ENCODE measurements at regions not wholly inside any gene's neighbourhood (a gene's known extent, or its start where the extent isn't known, plus 50 kb on each side); places are given as distances from the start of the nearest gene placed in this dataset.

- H3K23ac ChIP-seq (ENCODE audit: low read length in 2 of 2), result no peak overlapping the region
- H3K4me1 ChIP-seq (ENCODE audit: control insufficient read depth, insufficient read depth, low read depth, low read length), result no peaks in the 10 kb centered on the region
- WGBS, result 55% methylated on average over 1 of the region's 2 CpGs
- H2AFZ ChIP-seq (ENCODE audit: low read depth, low read length), result no peak overlapping the region
- no peaks in the 10 kb centered on the region for H3K9me3 ChIP-seq (ENCODE audit: control insufficient read depth, low read length)
- no peak overlapping the region for H3K4ac ChIP-seq (ENCODE audit: low read depth in 1 of 2, low read length in 2 of 2)
- H3K27ac ChIP-seq (ENCODE audit: low read length, poor library complexity, severe bottlenecking), result no peak overlapping the region
- no peak overlapping the region for H3K4me3 ChIP-seq (ENCODE audit: insufficient read depth in 1 of 2, low read depth in 1 of 2, low read length in 2 of 2)
- H3K36me3 ChIP-seq (ENCODE audit: control insufficient read depth in 1 of 2, insufficient read depth in 2 of 2, low read depth in 1 of 2, low read length in 2 of 2), result no peaks in the 10 kb centered on the region
- no peak overlapping the region for H4K91ac ChIP-seq (ENCODE audit: low read length)
- H3K27me3 ChIP-seq (ENCODE audit: control insufficient read depth in 1 of 2, insufficient read depth in 1 of 2, low read length in 2 of 2), result no peaks in the 10 kb centered on the region
- no peak overlapping the region for H2BK120ac ChIP-seq (ENCODE audit: low read depth, low read length)
- no peak overlapping the region for H3K9ac ChIP-seq (ENCODE audit: low read length)
- H2BK12ac ChIP-seq (ENCODE audit: low read length in 2 of 2), result no peak overlapping the region
- no peak overlapping the region for H2BK5ac ChIP-seq (ENCODE audit: low read depth, low read length, poor library complexity, severe bottlenecking)
- H3K18ac ChIP-seq (ENCODE audit: low read depth in 1 of 2, low read length in 2 of 2), result no peak overlapping the region
- H3K79me1 ChIP-seq (replicated peaks; ENCODE audit: low read length, poor library complexity, severe bottlenecking), result no peaks in the 10 kb centered on the region
- no peak overlapping the region for H4K8ac ChIP-seq (ENCODE audit: low read length)
- no peak overlapping the region for H2AK5ac ChIP-seq (ENCODE audit: low read length, severe bottlenecking)
- H3K4me2 ChIP-seq (ENCODE audit: low read length, poor library complexity, severe bottlenecking), result no peak overlapping the region
- H2BK15ac ChIP-seq (ENCODE audit: low read depth, poor library complexity, severe bottlenecking), result no peak overlapping the region
- DNase-seq, result peak; percentile 61
- H3K14ac ChIP-seq (ENCODE audit: low read length in 2 of 2), result no peak overlapping the region
Measured at GRCh38 chr14:38039496-38039895, 168.2 kb upstream of the SSTR1 start.

DNA sequence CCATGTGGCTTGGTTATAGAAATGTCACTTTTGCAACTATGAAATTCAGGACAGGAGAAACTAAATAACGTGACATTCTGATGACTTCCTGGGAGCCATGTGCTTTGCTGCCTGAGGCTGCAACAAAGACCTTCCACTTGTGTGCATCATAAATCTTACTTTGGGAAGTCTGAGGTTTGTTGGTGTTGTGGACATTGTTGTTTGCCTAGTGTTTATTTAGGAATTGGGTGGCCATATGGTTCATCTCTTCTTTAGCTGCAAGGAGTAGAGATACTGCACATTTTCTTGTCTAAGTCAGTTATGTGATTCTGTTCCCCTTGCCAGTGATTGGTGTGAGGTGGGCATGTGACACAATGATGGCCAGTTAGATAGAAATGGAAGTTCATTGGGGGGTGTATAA is 167.3 kb upstream of the SSTR1 start:
- peak; percentile 55 for DNase-seq
- WGBS, result 34% methylated on average over 1 of the region's 1 CpG
- H4K8ac ChIP-seq (ENCODE audit: low read length), result no peak overlapping the region
- H3K4me1 ChIP-seq (ENCODE audit: control insufficient read depth, insufficient read depth, low read depth, low read length), result no peaks in the 10 kb centered on the region
- H3K9me3 ChIP-seq (ENCODE audit: control insufficient read depth, low read length), result no peaks in the 10 kb centered on the region
- H3K27ac ChIP-seq (ENCODE audit: low read length, poor library complexity, severe bottlenecking), result no peak overlapping the region
- no peak overlapping the region for H4K91ac ChIP-seq (ENCODE audit: low read length)
- no peak overlapping the region for H2AK5ac ChIP-seq (ENCODE audit: low read length, severe bottlenecking)
- H2BK15ac ChIP-seq (ENCODE audit: low read depth, poor library complexity, severe bottlenecking), result no peak overlapping the region
- no peaks in the 10 kb centered on the region for H3K27me3 ChIP-seq (ENCODE audit: control insufficient read depth in 1 of 2, insufficient read depth in 1 of 2, low read length in 2 of 2)
- H2BK5ac ChIP-seq (ENCODE audit: low read depth, low read length, poor library complexity, severe bottlenecking), result no peak overlapping the region
- H2AFZ ChIP-seq (ENCODE audit: low read depth, low read length), result no peak overlapping the region
- H3K23ac ChIP-seq (ENCODE audit: low read length in 2 of 2), result no peak overlapping the region
- H3K9ac ChIP-seq (ENCODE audit: low read length), result no peak overlapping the region
- H3K4me3 ChIP-seq (ENCODE audit: insufficient read depth in 1 of 2, low read depth in 1 of 2, low read length in 2 of 2), result no peak overlapping the region
- no peak overlapping the region for H3K18ac ChIP-seq (ENCODE audit: low read depth in 1 of 2, low read length in 2 of 2)
- no peaks in the 10 kb centered on the region for H3K79me1 ChIP-seq (replicated peaks; ENCODE audit: low read length, poor library complexity, severe bottlenecking)
- H3K4ac ChIP-seq (ENCODE audit: low read depth in 1 of 2, low read length in 2 of 2), result no peak overlapping the region
- H3K36me3 ChIP-seq (ENCODE audit: control insufficient read depth in 1 of 2, insufficient read depth in 2 of 2, low read depth in 1 of 2, low read length in 2 of 2), result no peaks in the 10 kb centered on the region
- H3K14ac ChIP-seq (ENCODE audit: low read length in 2 of 2), result no peak overlapping the region
- no peak overlapping the region for H2BK12ac ChIP-seq (ENCODE audit: low read length in 2 of 2)
- no peak overlapping the region for H2BK120ac ChIP-seq (ENCODE audit: low read depth, low read length)
- H3K4me2 ChIP-seq (ENCODE audit: low read length, poor library complexity, severe bottlenecking), result no peak overlapping the region

DNA sequence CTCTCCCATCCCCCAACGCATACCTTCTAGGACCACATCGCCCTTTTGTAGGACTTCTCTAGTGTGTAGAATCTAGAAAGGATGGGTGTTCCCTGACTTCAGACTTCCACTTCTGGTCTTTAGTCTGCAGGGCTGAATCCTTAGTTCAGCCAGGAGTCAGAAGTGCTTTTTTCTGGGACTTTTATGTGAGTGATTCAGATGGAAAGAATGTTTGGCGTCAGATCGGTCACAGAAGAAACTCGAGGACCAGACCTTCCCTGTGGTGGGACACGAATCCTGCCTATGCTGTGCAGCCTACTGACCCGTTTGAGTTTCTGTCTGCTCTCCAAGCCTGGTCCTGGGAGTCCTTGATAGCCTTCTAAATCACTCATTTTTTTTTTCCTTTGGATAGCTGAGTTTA is 165.4 kb upstream of the SSTR1 start:
- Histone ChIP-seq H3K4ac (ENCODE audit: low read depth in 1 of 2, low read length in 2 of 2) (no peak overlapping the region), H2BK12ac (ENCODE audit: low read length in 2 of 2) (peak overlapping the region in 1 of 2 experiments; percentile 39), H4K91ac (ENCODE audit: low read length) (no peak overlapping the region), H4K8ac (ENCODE audit: low read length) (no peak overlapping the region), H3K79me1 (replicated peaks; ENCODE audit: low read length, poor library complexity, severe bottlenecking) (no peaks in the 10 kb centered on the region), H3K27me3 (ENCODE audit: control insufficient read depth in 1 of 2, insufficient read depth in 1 of 2, low read length in 2 of 2) (no peaks in the 10 kb centered on the region), H3K9ac (ENCODE audit: low read length) (no peak overlapping the region), H3K18ac (ENCODE audit: low read depth in 1 of 2, low read length in 2 of 2) (peak overlapping the region in 1 of 2 experiments; percentile 21), H2BK120ac (ENCODE audit: low read depth, low read length) (no peak overlapping the region), H2BK5ac (ENCODE audit: low read depth, low read length, poor library complexity, severe bottlenecking) (no peak overlapping the region), H3K27ac (ENCODE audit: low read length, poor library complexity, severe bottlenecking) (peak overlapping the region; percentile 35), H2AK5ac (ENCODE audit: low read length, severe bottlenecking) (no peak overlapping the region), H3K14ac (ENCODE audit: low read length in 2 of 2) (no peak overlapping the region), H3K4me1 (ENCODE audit: control insufficient read depth, insufficient read depth, low read depth, low read length) (no peaks in the 10 kb centered on the region), H2AFZ (ENCODE audit: low read depth, low read length) (no peak overlapping the region), H3K9me3 (ENCODE audit: control insufficient read depth, low read length) (no peaks in the 10 kb centered on the region), H3K4me3 (ENCODE audit: insufficient read depth in 1 of 2, low read depth in 1 of 2, low read length in 2 of 2) (no peak overlapping the region), H2BK15ac (ENCODE audit: low read depth, poor library complexity, severe bottlenecking) (no peak overlapping the region), H3K36me3 (ENCODE audit: control insufficient read depth in 1 of 2, insufficient read depth in 2 of 2, low read depth in 1 of 2, low read length in 2 of 2) (no peaks in the 10 kb centered on the region), H3K23ac (ENCODE audit: low read length in 2 of 2) (no peak overlapping the region), H3K4me2 (ENCODE audit: low read length, poor library complexity, severe bottlenecking) (peak overlapping the region; percentile 16)
- WGBS, result 10% methylated on average over 6 of the region's 7 CpGs
- DNase-seq, result peak; percentile 93

- Histone ChIP-seq H2AK5ac (ENCODE audit: low read length, severe bottlenecking) (no peak overlapping the region), H3K27me3 (ENCODE audit: control insufficient read depth in 1 of 2, insufficient read depth in 1 of 2, low read length in 2 of 2) (no peaks in the 10 kb centered on the region), H2BK5ac (ENCODE audit: low read depth, low read length, poor library complexity, severe bottlenecking) (no peak overlapping the region), H3K14ac (ENCODE audit: low read length in 2 of 2) (no peak overlapping the region), H2AFZ (ENCODE audit: low read depth, low read length) (no peak overlapping the region), H4K8ac (ENCODE audit: low read length) (no peak overlapping the region), H3K9ac (ENCODE audit: low read length) (no peak overlapping the region), H2BK120ac (ENCODE audit: low read depth, low read length) (no peak overlapping the region), H3K27ac (ENCODE audit: low read length, poor library complexity, severe bottlenecking) (no peak overlapping the region), H2BK15ac (ENCODE audit: low read depth, poor library complexity, severe bottlenecking) (no peak overlapping the region), H3K79me1 (replicated peaks; ENCODE audit: low read length, poor library complexity, severe bottlenecking) (no peaks in the 10 kb centered on the region), H3K4me2 (ENCODE audit: low read length, poor library complexity, severe bottlenecking) (no peak overlapping the region), H3K18ac (ENCODE audit: low read depth in 1 of 2, low read length in 2 of 2) (peak overlapping the region in 1 of 2 experiments; percentile 11), H3K4me1 (ENCODE audit: control insufficient read depth, insufficient read depth, low read depth, low read length) (no peaks in the 10 kb centered on the region), H3K4ac (ENCODE audit: low read depth in 1 of 2, low read length in 2 of 2) (no peak overlapping the region), H3K23ac (ENCODE audit: low read length in 2 of 2) (no peak overlapping the region), H4K91ac (ENCODE audit: low read length) (no peak overlapping the region), H2BK12ac (ENCODE audit: low read length in 2 of 2) (no peak overlapping the region), H3K9me3 (ENCODE audit: control insufficient read depth, low read length) (no peaks in the 10 kb centered on the region), H3K36me3 (ENCODE audit: control insufficient read depth in 1 of 2, insufficient read depth in 2 of 2, low read depth in 1 of 2, low read length in 2 of 2) (no peaks in the 10 kb centered on the region), H3K4me3 (ENCODE audit: insufficient read depth in 1 of 2, low read depth in 1 of 2, low read length in 2 of 2) (no peak overlapping the region)
- no peak for DNase-seq
- WGBS, result 93% methylated on average over 4 of the region's 4 CpGs
Measured at GRCh38 chr14:38044710-38045109, 163.0 kb upstream of the SSTR1 start.

Measured in mesenchymal stem cell (in vitro differentiated cells and primary cell).